Panc1 (cell line): ENCODE measurements at regions not wholly inside any gene's neighbourhood (a gene's known extent, or its start where the extent isn't known, plus 50 kb on each side); places are given as distances from the start of the nearest gene placed in this dataset.

ENCODE experiments used
- ATAC-seq: fragments of 200-7000 bp; cut with Tn5 transposase; 2 replicates; pipeline ENCODE4 v1.9.1; 2020; ENCODE audit warnings: mild to moderate bottlenecking, moderate library complexity
- BruUV-seq: library from RNA; stranded (reverse); fragments of 400-500 nt; replicated peaks from 2 replicates; lab custom pipeline; 2021; lab: Mats Ljungman, UMichigan
- CTCF ChIA-PET: fragments of 300-600 bp; sonication (Branson Sonifier 250); formaldehyde crosslinking; loops from one replicate; lab custom pipeline; 2022; ENCODE audit warnings: antibody characterized with exemption; lab: Charles Lee
- POLR2A ChIA-PET: fragments of 300-600 bp; sonication (Branson Sonifier 250); formaldehyde crosslinking; loops from one replicate; lab custom pipeline; 2022; ENCODE audit warnings: antibody characterized with exemption; lab: Charles Lee
- DNase-seq: peaks from one replicate; pipeline ENCODE4 v3.0.0-alpha.2; 2010; ENCODE audit warnings: low read depth, low spot score
- H3K27ac ChIP-seq: 2 replicates; pipeline ENCODE4 v1.5.1; 2011; ENCODE audit warnings: mild to moderate bottlenecking, low read length, inconsistent platforms
- H3K27me3 ChIP-seq: fragments of 200-500 bp; sonication (Bioruptor generic); 2 replicates; pipeline ENCODE4 v1.6.0; 2014; ENCODE audit warnings: low read length, inconsistent platforms; ENCODE audit not compliant: control insufficient read depth, insufficient read depth
- H3K36me3 ChIP-seq: fragments of 200-500 bp; sonication (Bioruptor generic); 2 replicates; pipeline ENCODE4 v1.5.1; 2014; ENCODE audit warnings: inconsistent platforms, mild to moderate bottlenecking, low read length, moderate library complexity; ENCODE audit not compliant: control insufficient read depth, insufficient read depth
- H3K4me1 ChIP-seq: 2 replicates; pipeline ENCODE4 v1.5.1; 2011; ENCODE audit warnings: inconsistent platforms, mild to moderate bottlenecking, low read length, moderate library complexity; ENCODE audit not compliant: control insufficient read depth, insufficient read depth
- H3K4me3 ChIP-seq, 2 experiments: 2 replicates each; pipeline ENCODE4 v1.5.1; 2011 to 2012; ENCODE audit warnings: low read depth in 2 of 2, low read length in 2 of 2, mild to moderate bottlenecking in 2 of 2, inconsistent platforms in 1 of 2, moderate library complexity in 1 of 2
- H3K9me3 ChIP-seq: fragments of 200-500 bp; sonication (Bioruptor generic); 2 replicates; pipeline ENCODE4 v1.5.1; 2014; ENCODE audit warnings: low read depth, mild to moderate bottlenecking, inconsistent platforms, low read length, moderate library complexity; ENCODE audit not compliant: control insufficient read depth, insufficient read depth
- CTCF ChIP-seq: fragments of 450-650 bp; IDR thresholded peaks from 2 replicates; pipeline ENCODE4 v1.5.1; 2017; ENCODE audit warnings: mild to moderate bottlenecking
- POLR2AphosphoS5 ChIP-seq: IDR thresholded peaks from 2 replicates; pipeline ENCODE4 v1.6.1; 2012; ENCODE audit warnings: mild to moderate bottlenecking, low read depth, low read length, moderate library complexity
- REST ChIP-seq, 2 experiments: IDR thresholded peaks; 2 replicates each; pipeline ENCODE4 v1.6.1; 2011 to 2012; ENCODE audit warnings: low read depth in 2 of 2, control low read depth in 1 of 2, low read length in 1 of 2, mild to moderate bottlenecking in 1 of 2, moderate library complexity in 1 of 2; ENCODE audit not compliant: insufficient read depth in 1 of 2
- SIN3A ChIP-seq: IDR thresholded peaks from 2 replicates; pipeline ENCODE4 v1.6.1; 2012; ENCODE audit warnings: low read depth, mild to moderate bottlenecking, low read length, moderate library complexity, borderline replicate concordance; ENCODE audit not compliant: insufficient read depth
- TCF7L2 ChIP-seq: IDR thresholded peaks from 2 replicates; pipeline ENCODE4 v1.6.1; 2011; ENCODE audit warnings: mild to moderate bottlenecking, low read depth, low read length, inconsistent platforms
- in situ Hi-C: cut with HindIII; loops from 2 replicates; pipeline ENCODE4 v1.10.0; 2016; ENCODE audit warnings: low sequenced_read_pairs, low pct_unique_long_range_greater_than_20kb
- intact Hi-C: fragments of 100-400 bp; cut with micrococcal nuclease; formaldehyde crosslinking; loops from one replicate; pipeline ENCODE4 v1.10.0; 2022; ENCODE audit not compliant: unreplicated experiment

- TF ChIP-seq TCF7L2 = no peak
- TF ChIP-seq REST (IDR thresholded peaks at IDR 0.05; ENCODE audit: insufficient read depth in 1 of 2, low read depth in 2 of 2, low read length in 1 of 2) = no peak
- no peak for TF ChIP-seq SIN3A
- no peak for TF ChIP-seq CTCF
- TF ChIP-seq POLR2AphosphoS5 = no peak
- intact Hi-C loops (no loop called here), in situ Hi-C loops (no loop called here)
- Histone ChIP-seq H3K4me3 (no peak overlapping the region), H3K9me3 (no peaks in the 10 kb centered on the region), H3K27ac (no peak overlapping the region), H3K4me1 (no peaks in the 10 kb centered on the region), H3K36me3 (no peaks in the 10 kb centered on the region), H3K27me3 (no peaks in the 10 kb centered on the region)
- DNase-seq (no peak), ATAC-seq (no peak)
- no TSS peak for BruUV-seq
- ChIA-PET CTCF (no interaction called here), POLR2A (no interaction called here)
Observed at GRCh38 chr4:126124818-126125217, 810.1 kb downstream of the FAT4 start.

- in situ Hi-C loops = no loop called here
- H3K4me1 ChIP-seq = no peaks in the 10 kb centered on the region
- DNase-seq = no peak
- ChIA-PET POLR2A (no interaction called here), CTCF (no interaction called here)
- no peak overlapping the region for H3K4me3 ChIP-seq
- H3K27me3 ChIP-seq = no peaks in the 10 kb centered on the region
- ATAC-seq = no peak
- no peaks in the 10 kb centered on the region for H3K9me3 ChIP-seq
- no TSS peak for BruUV-seq
- no peak for TF ChIP-seq POLR2AphosphoS5
- TF ChIP-seq TCF7L2 = no peak
- no peak for TF ChIP-seq REST (IDR thresholded peaks at IDR 0.05; ENCODE audit: insufficient read depth in 1 of 2, low read depth in 2 of 2, low read length in 1 of 2)
- TF ChIP-seq CTCF = no peak
- TF ChIP-seq SIN3A = no peak
- intact Hi-C loops = no loop called here
- H3K36me3 ChIP-seq = no peaks in the 10 kb centered on the region
- no peak overlapping the region for H3K27ac ChIP-seq
Observed at GRCh38 chr4:126130215-126130614, 815.5 kb downstream of the FAT4 start.
